Spleen (tissue), 7 donors: ENCODE measurements at regions not wholly inside any gene's neighbourhood (a gene's known extent, or its start where the extent isn't known, plus 50 kb on each side); places are given as distances from the start of the nearest gene placed in this dataset.

ENCODE experiments used
- POLR2A ChIP-seq, 3 donors: fragments of 450-650 bp; IDR thresholded peaks; one replicate each; pipeline ENCODE4 v1.5.1; 2017; ENCODE audit warnings: antibody characterized with exemption in 3 of 3, mild to moderate bottlenecking in 1 of 3
- POLR2AphosphoS5 ChIP-seq, 3 donors: sonication (generic); formaldehyde crosslinking; IDR thresholded peaks; one replicate each; pipeline ENCODE4 v1.5.1; 2017; ENCODE audit warnings: antibody characterized with exemption in 3 of 3
- TF ChIP-seq, protein P1 (sequence below), 11 experiments: fragments of 200-600 bp in 7 of 11; fragments of 450-650 bp in 4 of 11; sonication (generic) in 4 of 11; IDR thresholded peaks in 8 of 11; conservative IDR thresholded peaks in 3 of 11; 1 replicate in 7 of 11; 2 replicates in 4 of 11; pipeline versions ENCODE4 v1.4.0 to v1.8.0; 2016 to 2021; ENCODE audit warnings: antibody characterized with exemption in 11 of 11, inconsistent platforms in 4 of 11, mild to moderate bottlenecking in 1 of 11
- donor health status: DM: no; HTN: no; CAD: no; lungs with moderate emphysema.
- donor health status: DM: no; HTN: no; CAD: no.
- donor health status: DM: no; HTN: no; CAD: no.

DNA sequence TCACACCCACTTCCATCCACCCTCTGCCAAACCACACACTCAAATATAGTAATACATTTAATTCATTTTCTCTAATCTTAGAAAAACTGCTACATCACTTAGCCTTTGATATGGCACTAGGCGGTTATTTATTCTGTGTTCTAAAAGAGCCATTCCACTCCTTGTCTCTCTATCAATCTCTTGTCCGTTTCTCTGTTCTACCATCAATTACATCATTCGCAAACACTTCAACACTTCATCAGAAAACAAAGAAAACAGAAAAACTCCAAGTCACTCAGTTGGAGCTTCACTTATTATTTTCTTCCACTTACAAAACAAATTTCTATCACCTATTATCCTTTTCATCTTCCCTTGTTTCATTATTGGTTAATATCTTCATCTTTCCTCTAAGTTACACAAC, 1523.0 kb downstream of the KCNT2 start:
- TF ChIP-seq, protein P1, sequence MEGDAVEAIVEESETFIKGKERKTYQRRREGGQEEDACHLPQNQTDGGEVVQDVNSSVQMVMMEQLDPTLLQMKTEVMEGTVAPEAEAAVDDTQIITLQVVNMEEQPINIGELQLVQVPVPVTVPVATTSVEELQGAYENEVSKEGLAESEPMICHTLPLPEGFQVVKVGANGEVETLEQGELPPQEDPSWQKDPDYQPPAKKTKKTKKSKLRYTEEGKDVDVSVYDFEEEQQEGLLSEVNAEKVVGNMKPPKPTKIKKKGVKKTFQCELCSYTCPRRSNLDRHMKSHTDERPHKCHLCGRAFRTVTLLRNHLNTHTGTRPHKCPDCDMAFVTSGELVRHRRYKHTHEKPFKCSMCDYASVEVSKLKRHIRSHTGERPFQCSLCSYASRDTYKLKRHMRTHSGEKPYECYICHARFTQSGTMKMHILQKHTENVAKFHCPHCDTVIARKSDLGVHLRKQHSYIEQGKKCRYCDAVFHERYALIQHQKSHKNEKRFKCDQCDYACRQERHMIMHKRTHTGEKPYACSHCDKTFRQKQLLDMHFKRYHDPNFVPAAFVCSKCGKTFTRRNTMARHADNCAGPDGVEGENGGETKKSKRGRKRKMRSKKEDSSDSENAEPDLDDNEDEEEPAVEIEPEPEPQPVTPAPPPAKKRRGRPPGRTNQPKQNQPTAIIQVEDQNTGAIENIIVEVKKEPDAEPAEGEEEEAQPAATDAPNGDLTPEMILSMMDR (IDR thresholded peaks at IDR 0.05 in 8 of 11, conservative IDR thresholded peaks at IDR 0.05 in 3 of 11), result no peak
- no peak for TF ChIP-seq POLR2AphosphoS5 (IDR thresholded peaks at IDR 0.05)
- TF ChIP-seq POLR2A (IDR thresholded peaks at IDR 0.05), result no peak
